Esophagus muscularis mucosa (tissue), 3 donors: ENCODE measurements at regions not wholly inside any gene's neighbourhood (a gene's known extent, or its start where the extent isn't known, plus 50 kb on each side); places are given as distances from the start of the nearest gene placed in this dataset.

ENCODE experiments used
- POLR2A ChIP-seq: fragments of 450-650 bp; IDR thresholded peaks from one replicate; pipeline ENCODE4 v1.6.1; 2017; ENCODE audit warnings: antibody characterized with exemption, moderate library complexity, mild to moderate bottlenecking, low read depth
- TF ChIP-seq, protein P1 (sequence below), 3 experiments: fragments of 200-600 bp in 2 of 3; fragments of 450-650 bp in 1 of 3; sonication (generic) in 2 of 3; IDR thresholded peaks; one replicate each; pipeline ENCODE4 v1.5.1; 2017 to 2019; ENCODE audit warnings: antibody characterized with exemption in 3 of 3, mild to moderate bottlenecking in 2 of 3, moderate library complexity in 1 of 3

DNA sequence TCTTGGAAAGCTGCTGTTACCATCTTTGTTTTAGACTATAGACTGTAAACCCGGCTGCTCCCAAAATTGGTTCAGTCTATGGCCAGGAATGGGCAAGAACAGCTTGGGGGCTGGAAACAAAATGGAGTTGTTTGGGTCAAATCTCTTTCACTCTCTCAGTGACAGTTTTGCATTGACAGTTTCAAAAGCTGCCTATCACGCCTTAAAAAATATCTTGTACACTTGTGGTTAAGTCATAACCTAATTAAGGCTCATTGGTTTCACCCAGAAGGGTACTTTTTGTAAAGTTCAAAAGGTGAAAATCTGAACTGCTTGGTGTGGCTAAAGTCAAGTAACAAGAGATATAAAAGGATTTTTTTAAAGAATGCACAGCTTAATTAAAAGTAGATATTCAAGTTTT lies 76.1 kb upstream of the PRL start:
- TF ChIP-seq, protein P1, sequence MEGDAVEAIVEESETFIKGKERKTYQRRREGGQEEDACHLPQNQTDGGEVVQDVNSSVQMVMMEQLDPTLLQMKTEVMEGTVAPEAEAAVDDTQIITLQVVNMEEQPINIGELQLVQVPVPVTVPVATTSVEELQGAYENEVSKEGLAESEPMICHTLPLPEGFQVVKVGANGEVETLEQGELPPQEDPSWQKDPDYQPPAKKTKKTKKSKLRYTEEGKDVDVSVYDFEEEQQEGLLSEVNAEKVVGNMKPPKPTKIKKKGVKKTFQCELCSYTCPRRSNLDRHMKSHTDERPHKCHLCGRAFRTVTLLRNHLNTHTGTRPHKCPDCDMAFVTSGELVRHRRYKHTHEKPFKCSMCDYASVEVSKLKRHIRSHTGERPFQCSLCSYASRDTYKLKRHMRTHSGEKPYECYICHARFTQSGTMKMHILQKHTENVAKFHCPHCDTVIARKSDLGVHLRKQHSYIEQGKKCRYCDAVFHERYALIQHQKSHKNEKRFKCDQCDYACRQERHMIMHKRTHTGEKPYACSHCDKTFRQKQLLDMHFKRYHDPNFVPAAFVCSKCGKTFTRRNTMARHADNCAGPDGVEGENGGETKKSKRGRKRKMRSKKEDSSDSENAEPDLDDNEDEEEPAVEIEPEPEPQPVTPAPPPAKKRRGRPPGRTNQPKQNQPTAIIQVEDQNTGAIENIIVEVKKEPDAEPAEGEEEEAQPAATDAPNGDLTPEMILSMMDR (IDR thresholded peaks at IDR 0.05), result no peak
- TF ChIP-seq POLR2A, result no peak
